Peyer's patch (tissue), 4 donors: ENCODE measurements at regions not wholly inside any gene's neighbourhood (a gene's known extent, or its start where the extent isn't known, plus 50 kb on each side); places are given as distances from the start of the nearest gene placed in this dataset.

Experiments used
- CTCF ChIP-seq, 6 experiments: fragments of 450-650 bp in 4 of 6; fragments of 200-600 bp in 2 of 6; sonication (generic) in 1 of 6; IDR thresholded peaks; one replicate each; pipeline ENCODE4 v1.5.1; 2017 to 2019; ENCODE audit warnings: antibody characterized with exemption in 6 of 6, mild to moderate bottlenecking in 3 of 6, moderate library complexity in 1 of 6
- POLR2A ChIP-seq, 2 donors: fragments of 450-650 bp; IDR thresholded peaks; one replicate each; pipeline ENCODE4 v1.5.1; 2017; ENCODE audit warnings: antibody characterized with exemption in 2 of 2, mild to moderate bottlenecking in 2 of 2, moderate library complexity in 2 of 2

GRCh38 chr1:105337420-105337819, 1587.7 kb downstream of the AMY1C start:
- no peak for TF ChIP-seq CTCF (IDR thresholded peaks at IDR 0.05)
- TF ChIP-seq POLR2A (IDR thresholded peaks at IDR 0.05): no peak
